A549 (cell line): ENCODE measurements at regions not wholly inside any gene's neighbourhood (a gene's known extent, or its start where the extent isn't known, plus 50 kb on each side); places are given as distances from the start of the nearest gene placed in this dataset.

Experiments used
- CHD2 ChIP-seq: fragments of 150-350 bp; IDR thresholded peaks from 2 replicates; pipeline ENCODE4 v1.6.1; 2014; ENCODE audit warnings: low read length; ENCODE audit not compliant: partially characterized antibody
- HOXA7 ChIP-seq: fragments of 250-450 bp; sonication (Bioruptor Pico); IDR thresholded peaks from 2 replicates; pipeline ENCODE4 v1.5.0; 2020; ENCODE audit warnings: mild to moderate bottlenecking, moderate library complexity
- MAX ChIP-seq: IDR thresholded peaks from 2 replicates; pipeline ENCODE4 v1.6.1; 2012
- POLR2A ChIP-seq: IDR thresholded peaks from 2 replicates; pipeline ENCODE4 v1.6.1; 2012; ENCODE audit warnings: mild to moderate bottlenecking, low read length
- RAD21 ChIP-seq, 2 experiments: fragments of >200 bp in 1 of 2; sonication (Bioruptor Twin) in 1 of 2; formaldehyde crosslinking in 1 of 2; IDR thresholded peaks in 1 of 2; conservative IDR thresholded peaks in 1 of 2; 2 replicates in 1 of 2; 3 replicates in 1 of 2; pipeline ENCODE4 v1.6.1; 2012 to 2018; ENCODE audit warnings: inconsistent platforms in 1 of 2
- REST ChIP-seq: fragments of 200-600 bp; sonication (generic); IDR thresholded peaks from 2 replicates; pipeline ENCODE4 v1.6.1; 2016; ENCODE audit warnings: antibody characterized with exemption, mild to moderate bottlenecking, moderate library complexity
- RFX5 ChIP-seq: fragments of 450-650 bp; IDR thresholded peaks from 2 replicates; pipeline ENCODE4 v1.7.1; 2014; ENCODE audit warnings: antibody characterized with exemption, mild to moderate bottlenecking, moderate library complexity
- ZSCAN20 ChIP-seq: fragments of 250-450 bp; sonication (Bioruptor Pico); IDR thresholded peaks from 2 replicates; pipeline ENCODE4 v1.8.0; 2022; ENCODE audit warnings: mild to moderate bottlenecking, moderate library complexity
- TF ChIP-seq, protein P1 (sequence below): fragments of 150-350 bp; IDR thresholded peaks from 2 replicates; pipeline ENCODE4 v1.6.1; 2014; ENCODE audit warnings: low read depth, mild to moderate bottlenecking, low read length
- TF ChIP-seq, protein P2 (sequence below): fragments of >200 bp; sonication (Bioruptor Twin); formaldehyde crosslinking; IDR thresholded peaks from 3 replicates; pipeline ENCODE4 v1.5.1; 2016

GRCh38 chr18:43919551-43919950 lies 642.3 kb upstream of the SYT4 start:
- TF ChIP-seq HOXA7 (CRISPR knock-in tag) (no peak), ZSCAN20 (CRISPR knock-in tag) (no peak), REST (no peak), CHD2 (no peak), MAX (no peak), POLR2A (no peak), RFX5 (no peak), RAD21 (conservative IDR thresholded peaks at IDR 0.05 in 1 of 2, IDR thresholded peaks at IDR 0.05 in 1 of 2) (no peak)
- TF ChIP-seq, protein P1, sequence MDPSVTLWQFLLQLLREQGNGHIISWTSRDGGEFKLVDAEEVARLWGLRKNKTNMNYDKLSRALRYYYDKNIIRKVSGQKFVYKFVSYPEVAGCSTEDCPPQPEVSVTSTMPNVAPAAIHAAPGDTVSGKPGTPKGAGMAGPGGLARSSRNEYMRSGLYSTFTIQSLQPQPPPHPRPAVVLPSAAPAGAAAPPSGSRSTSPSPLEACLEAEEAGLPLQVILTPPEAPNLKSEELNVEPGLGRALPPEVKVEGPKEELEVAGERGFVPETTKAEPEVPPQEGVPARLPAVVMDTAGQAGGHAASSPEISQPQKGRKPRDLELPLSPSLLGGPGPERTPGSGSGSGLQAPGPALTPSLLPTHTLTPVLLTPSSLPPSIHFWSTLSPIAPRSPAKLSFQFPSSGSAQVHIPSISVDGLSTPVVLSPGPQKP: no peak
- TF ChIP-seq, protein P2, sequence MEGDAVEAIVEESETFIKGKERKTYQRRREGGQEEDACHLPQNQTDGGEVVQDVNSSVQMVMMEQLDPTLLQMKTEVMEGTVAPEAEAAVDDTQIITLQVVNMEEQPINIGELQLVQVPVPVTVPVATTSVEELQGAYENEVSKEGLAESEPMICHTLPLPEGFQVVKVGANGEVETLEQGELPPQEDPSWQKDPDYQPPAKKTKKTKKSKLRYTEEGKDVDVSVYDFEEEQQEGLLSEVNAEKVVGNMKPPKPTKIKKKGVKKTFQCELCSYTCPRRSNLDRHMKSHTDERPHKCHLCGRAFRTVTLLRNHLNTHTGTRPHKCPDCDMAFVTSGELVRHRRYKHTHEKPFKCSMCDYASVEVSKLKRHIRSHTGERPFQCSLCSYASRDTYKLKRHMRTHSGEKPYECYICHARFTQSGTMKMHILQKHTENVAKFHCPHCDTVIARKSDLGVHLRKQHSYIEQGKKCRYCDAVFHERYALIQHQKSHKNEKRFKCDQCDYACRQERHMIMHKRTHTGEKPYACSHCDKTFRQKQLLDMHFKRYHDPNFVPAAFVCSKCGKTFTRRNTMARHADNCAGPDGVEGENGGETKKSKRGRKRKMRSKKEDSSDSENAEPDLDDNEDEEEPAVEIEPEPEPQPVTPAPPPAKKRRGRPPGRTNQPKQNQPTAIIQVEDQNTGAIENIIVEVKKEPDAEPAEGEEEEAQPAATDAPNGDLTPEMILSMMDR: no peak
